ENCODE measurements at regions not wholly inside any gene's neighbourhood (a gene's known extent, or its start where the extent isn't known, plus 50 kb on each side); places are given as distances from the start of the nearest gene placed in this dataset.

GRCh38 chrX:43467608-43468234 lies 188.4 kb upstream of the MAOA start:
- Histone ChIP-seq H3K9me3 (ENCODE audit: control insufficient read depth, insufficient read depth, low read depth, low read length) (no peaks in the 10 kb centered on the region), H3K4me3 (ENCODE audit: low read depth, low read length) (no peak overlapping the region), H3K36me3 (ENCODE audit: control insufficient read depth in 2 of 2, insufficient read depth in 1 of 2, low read length in 2 of 2) (no peaks in the 10 kb centered on the region), H3K4me1 (ENCODE audit: control insufficient read depth, insufficient read depth, low read length) (no peaks in the 10 kb centered on the region), H3K27ac (ENCODE audit: extremely low read depth, low read depth, low read length) (no peak overlapping the region)
- TF ChIP-seq ZNF16 (tag by site-specific recombination; IDR thresholded peaks at IDR 0.05; ENCODE audit: low read depth) = no peak
- no peak for TF ChIP-seq ZNF560 (tag by site-specific recombination; IDR thresholded peaks at IDR 0.05; ENCODE audit: borderline replicate concordance)
- TF ChIP-seq ZNF664 (tag by site-specific recombination; IDR thresholded peaks at IDR 0.05) = no peak
- TF ChIP-seq GLI4 (tag by site-specific recombination; IDR thresholded peaks at IDR 0.05) = no peak
- no peak for TF ChIP-seq ZNF175 (tag by site-specific recombination; IDR thresholded peaks at IDR 0.05)
- no peak for TF ChIP-seq KLF17 (tag by site-specific recombination; IDR thresholded peaks at IDR 0.05)
- TF ChIP-seq ZNF19 (tag by site-specific recombination; IDR thresholded peaks at IDR 0.05; ENCODE audit: low read depth) = no peak
- no peak for TF ChIP-seq GLIS2 (tag by site-specific recombination; IDR thresholded peaks at IDR 0.05)
- no peak for TF ChIP-seq ZNF488 (tag by site-specific recombination; IDR thresholded peaks at IDR 0.05)
- TF ChIP-seq ZNF366 (tag by site-specific recombination; conservative IDR thresholded peaks at IDR 0.05) = no peak
- no peak for TF ChIP-seq ZNF274 (IDR thresholded peaks at IDR 0.05; ENCODE audit: low read length)
- TF ChIP-seq ZNF274 (tag by site-specific recombination; IDR thresholded peaks at IDR 0.05; ENCODE audit: borderline replicate concordance) = no peak
- TF ChIP-seq ZFHX2 (tag by site-specific recombination; conservative IDR thresholded peaks at IDR 0.05) = no peak
- TF ChIP-seq ZNF341 (tag by site-specific recombination; IDR thresholded peaks at IDR 0.05; ENCODE audit: low read depth) = no peak
- POLR2A ChIA-PET = no interaction called here
- CTCF ChIA-PET = no interaction called here

- CTCF ChIA-PET = no interaction called here
- Histone ChIP-seq H3K27ac (ENCODE audit: extremely low read depth, low read depth, low read length) (no peak overlapping the region), H3K36me3 (ENCODE audit: control insufficient read depth in 2 of 2, insufficient read depth in 1 of 2, low read length in 2 of 2) (no peaks in the 10 kb centered on the region), H3K9me3 (ENCODE audit: control insufficient read depth, insufficient read depth, low read depth, low read length) (no peaks in the 10 kb centered on the region), H3K4me1 (ENCODE audit: control insufficient read depth, insufficient read depth, low read length) (no peaks in the 10 kb centered on the region), H3K4me3 (ENCODE audit: low read depth, low read length) (no peak overlapping the region)
- no peak for TF ChIP-seq ZNF362 (tag by site-specific recombination; IDR thresholded peaks at IDR 0.05)
- TF ChIP-seq ZNF585B (tag by site-specific recombination; IDR thresholded peaks at IDR 0.05) = no peak
- no peak for TF ChIP-seq ZNF510 (tag by site-specific recombination; IDR thresholded peaks at IDR 0.05; ENCODE audit: insufficient replicate concordance)
- TF ChIP-seq GLI2 (tag by site-specific recombination; IDR thresholded peaks at IDR 0.05; ENCODE audit: borderline replicate concordance, low read depth) = no peak
- no peak for TF ChIP-seq ZNF423 (tag by site-specific recombination; IDR thresholded peaks at IDR 0.05)
- TF ChIP-seq RBAK (tag by site-specific recombination; IDR thresholded peaks at IDR 0.05) = no peak
- TF ChIP-seq ZNF776 (tag by site-specific recombination; IDR thresholded peaks at IDR 0.05; ENCODE audit: borderline replicate concordance) = no peak
- TF ChIP-seq ZNF121 (tag by site-specific recombination; IDR thresholded peaks at IDR 0.05) = no peak
- TF ChIP-seq ZNF558 (tag by site-specific recombination; IDR thresholded peaks at IDR 0.05) = no peak
- no peak for TF ChIP-seq ZNF114 (tag by site-specific recombination; IDR thresholded peaks at IDR 0.05)
- no peak for TF ChIP-seq ZNF23 (tag by site-specific recombination; IDR thresholded peaks at IDR 0.05; ENCODE audit: borderline replicate concordance)
- POLR2A ChIA-PET = interaction anchor here (0.5 kb wide), 1 partner anchor 22 kb away, joined by 3 read pairs; no protein-coding TSS in a partner anchor
These were observed 186.6 kb upstream of the MAOA start for GRCh38 chrX:43469391-43470054.
